WTC11 (cell line): ENCODE measurements at regions not wholly inside any gene's neighbourhood (a gene's known extent, or its start where the extent isn't known, plus 50 kb on each side); places are given as distances from the start of the nearest gene placed in this dataset.
A peak's percentile ranks its signal among the peaks of the same experiment; 100 is the strongest.

ENCODE experiments used
- ATAC-seq: fragments of 200-7000 bp; cut with Tn5 transposase; 2 replicates; pipeline ENCODE4 v1.10.0; 2021; ENCODE audit warnings: mild to moderate bottlenecking, moderate library complexity
- CTCF ChIA-PET: fragments of 300-600 bp; sonication (Branson Sonifier 250); formaldehyde crosslinking; loops from one replicate; lab custom pipeline; 2021; ENCODE audit warnings: antibody characterized with exemption; lab: Charles Lee
- POLR2A ChIA-PET: fragments of 350-600 bp; sonication (Branson Sonifier 250); formaldehyde crosslinking; loops from one replicate; lab custom pipeline; 2021; ENCODE audit warnings: antibody characterized with exemption; lab: Charles Lee
- DNase-seq: peaks from one replicate; pipeline ENCODE4 v3.0.0; 2021; ENCODE audit warnings: low spot score
- H3K27ac Mint-ChIP-seq: 2 replicates; pipeline ENCODE4 v1.8.0; 2021; ENCODE audit warnings: mixed read lengths
- H3K27me3 Mint-ChIP-seq: 2 replicates; pipeline ENCODE4 v1.8.0; 2021; ENCODE audit warnings: low read depth, mild to moderate bottlenecking, moderate library complexity, mixed read lengths
- H3K36me3 Mint-ChIP-seq: 2 replicates; pipeline ENCODE4 v1.8.0; 2021; ENCODE audit warnings: mixed read lengths
- H3K4me1 Mint-ChIP-seq: 2 replicates; pipeline ENCODE4 v1.8.0; 2022; ENCODE audit warnings: mixed read lengths
- H3K4me3 Mint-ChIP-seq: 2 replicates; pipeline ENCODE4 v1.8.0; 2021; ENCODE audit warnings: mild to moderate bottlenecking, moderate library complexity, mixed read lengths
- H3K9me3 Mint-ChIP-seq: 2 replicates; pipeline ENCODE4 v1.8.0; 2021; ENCODE audit warnings: mixed read lengths
- AR ChIP-seq: fragments of 250-450 bp; sonication (Bioruptor Pico); IDR thresholded peaks from 2 replicates; pipeline ENCODE4 v1.9.0; 2021; ENCODE audit warnings: mild to moderate bottlenecking
- CREB1 ChIP-seq: sonication (generic); formaldehyde crosslinking; IDR thresholded peaks from 2 replicates; pipeline ENCODE4 v1.8.0; 2023; ENCODE audit warnings: mild to moderate bottlenecking, missing genetic modification reagents
- E2F1 ChIP-seq: sonication (generic); formaldehyde crosslinking; IDR thresholded peaks from 2 replicates; pipeline ENCODE4 v1.8.0; 2022; ENCODE audit warnings: mild to moderate bottlenecking, missing genetic modification reagents
- E2F4 ChIP-seq: sonication (generic); formaldehyde crosslinking; IDR thresholded peaks from 2 replicates; pipeline ENCODE4 v1.8.1; 2022; ENCODE audit warnings: low read depth, mild to moderate bottlenecking, moderate library complexity, missing genetic modification reagents, borderline replicate concordance
- ELF4 ChIP-seq: sonication (generic); formaldehyde crosslinking; IDR thresholded peaks from 2 replicates; pipeline ENCODE4 v1.8.1; 2022; ENCODE audit warnings: low read depth, mild to moderate bottlenecking, moderate library complexity, missing genetic modification reagents
- ETV6 ChIP-seq: sonication (generic); formaldehyde crosslinking; IDR thresholded peaks from 2 replicates; pipeline ENCODE4 v1.8.1; 2022; ENCODE audit warnings: mild to moderate bottlenecking, missing genetic modification reagents
- FOXK1 ChIP-seq: sonication (generic); formaldehyde crosslinking; IDR thresholded peaks from 2 replicates; pipeline ENCODE4 v1.8.0; 2022; ENCODE audit warnings: mild to moderate bottlenecking, moderate library complexity, missing genetic modification reagents
- FOXP1 ChIP-seq: sonication (generic); formaldehyde crosslinking; IDR thresholded peaks from 2 replicates; pipeline ENCODE4 v1.8.0; 2022; ENCODE audit warnings: missing genetic modification reagents, mild to moderate bottlenecking, moderate library complexity, borderline replicate concordance
- HMGA2 ChIP-seq: fragments of 250-450 bp; sonication (Bioruptor Pico); IDR thresholded peaks from 2 replicates; pipeline ENCODE4 v1.4.0; 2021; ENCODE audit warnings: mild to moderate bottlenecking, moderate library complexity
- JUN ChIP-seq: sonication (generic); formaldehyde crosslinking; IDR thresholded peaks from 2 replicates; pipeline ENCODE4 v1.8.0; 2023; ENCODE audit warnings: mild to moderate bottlenecking, missing genetic modification reagents
- NR3C1 ChIP-seq: sonication (generic); formaldehyde crosslinking; conservative IDR thresholded peaks from 2 replicates; pipeline ENCODE4 v1.8.1; 2023; ENCODE audit warnings: low read depth, mild to moderate bottlenecking, missing genetic modification reagents
- PREB ChIP-seq: sonication (generic); formaldehyde crosslinking; IDR thresholded peaks from 2 replicates; pipeline ENCODE4 v1.8.1; 2022; ENCODE audit warnings: mild to moderate bottlenecking, missing genetic modification reagents, moderate library complexity, borderline replicate concordance
- RELA ChIP-seq: sonication (generic); formaldehyde crosslinking; IDR thresholded peaks from 2 replicates; pipeline ENCODE4 v1.8.1; 2022; ENCODE audit warnings: missing genetic modification reagents, mild to moderate bottlenecking, borderline replicate concordance
- RORB ChIP-seq: fragments of 250-450 bp; sonication (Bioruptor Pico); IDR thresholded peaks from 2 replicates; pipeline ENCODE4 v1.9.0; 2021; ENCODE audit warnings: mild to moderate bottlenecking
- SMAD3 ChIP-seq: sonication (generic); formaldehyde crosslinking; IDR thresholded peaks from 2 replicates; pipeline ENCODE4 v1.8.0; 2022; ENCODE audit warnings: missing genetic modification reagents, mild to moderate bottlenecking, borderline replicate concordance
- ZNF423 ChIP-seq: fragments of 250-450 bp; sonication (Bioruptor Pico); IDR thresholded peaks from 2 replicates; pipeline ENCODE4 v2.1.2; 2022; ENCODE audit warnings: mild to moderate bottlenecking, moderate library complexity
- TF ChIP-seq, protein P1 (sequence below): sonication (generic); formaldehyde crosslinking; IDR thresholded peaks from 2 replicates; pipeline ENCODE4 v1.8.1; 2022; ENCODE audit warnings: mild to moderate bottlenecking, moderate library complexity, missing genetic modification reagents
- TF ChIP-seq, protein P2 (sequence below): sonication (generic); formaldehyde crosslinking; IDR thresholded peaks from 2 replicates; pipeline ENCODE4 v1.8.1; 2022; ENCODE audit warnings: missing genetic modification reagents, borderline replicate concordance

DNA sequence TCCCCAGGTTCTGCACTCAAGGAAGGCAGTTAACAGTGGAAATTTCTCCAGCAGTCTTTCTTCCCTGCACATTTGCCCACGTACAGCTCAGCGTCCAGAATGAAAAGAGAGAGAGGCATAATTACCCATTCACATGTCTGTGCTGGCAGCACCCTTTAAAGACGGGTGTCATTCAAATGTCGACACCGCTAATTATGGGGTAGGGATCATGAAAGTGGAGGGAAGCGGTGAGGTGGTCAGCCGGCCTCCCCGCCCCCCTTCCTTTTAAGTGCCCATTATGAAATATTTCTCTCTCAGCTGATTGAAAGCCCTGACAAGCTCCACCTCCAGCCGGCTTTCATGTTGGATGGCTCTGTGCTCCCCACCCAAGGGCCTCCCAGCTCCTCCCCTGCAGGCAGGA, 246.1 kb downstream of the BMP7 start:
- peaks cover 29% of the 10 kb centered on the region for H3K4me1 Mint-ChIP-seq
- DNase-seq = no peak
- H3K27me3 Mint-ChIP-seq = peaks cover 8% of the 10 kb centered on the region; the same call in 1 of the 2 replicates
- CTCF ChIA-PET = interaction anchor here (0.8 to 3.3 kb wide), 3 partner anchors 17 to 40 kb away, joined by 3 to 17 read pairs (median 4); no protein-coding TSS in a partner anchor
- no peaks in the 10 kb centered on the region for H3K36me3 Mint-ChIP-seq
- TF ChIP-seq E2F4 (CRISPR knock-in tag) (no peak), RELA (no peak), NR3C1 (CRISPR knock-in tag) (no peak), E2F1 (CRISPR knock-in tag) (no peak), HMGA2 (CRISPR knock-in tag) (no peak), AR (CRISPR knock-in tag) (no peak), FOXP1 (CRISPR knock-in tag) (no peak), FOXK1 (CRISPR knock-in tag) (no peak), PREB (CRISPR knock-in tag) (no peak), RORB (CRISPR knock-in tag) (no peak), ELF4 (no peak)
- no peak for ATAC-seq
- POLR2A ChIA-PET = no interaction called here
- peaks cover 12% of the 10 kb centered on the region for H3K9me3 Mint-ChIP-seq
- no peak overlapping the region for H3K27ac Mint-ChIP-seq
- H3K4me3 Mint-ChIP-seq = no peak overlapping the region

GRCh38 chr20:57022306-57022705, 244.1 kb downstream of the BMP7 start:
- peak; percentile 99 for ATAC-seq
- 0 out of 2 replicates have a peak, but pooled peaks have one; percentile 25 for TF ChIP-seq ETV6 (CRISPR knock-in tag)
- TF ChIP-seq CREB1 = no peak
- TF ChIP-seq, protein P1, sequence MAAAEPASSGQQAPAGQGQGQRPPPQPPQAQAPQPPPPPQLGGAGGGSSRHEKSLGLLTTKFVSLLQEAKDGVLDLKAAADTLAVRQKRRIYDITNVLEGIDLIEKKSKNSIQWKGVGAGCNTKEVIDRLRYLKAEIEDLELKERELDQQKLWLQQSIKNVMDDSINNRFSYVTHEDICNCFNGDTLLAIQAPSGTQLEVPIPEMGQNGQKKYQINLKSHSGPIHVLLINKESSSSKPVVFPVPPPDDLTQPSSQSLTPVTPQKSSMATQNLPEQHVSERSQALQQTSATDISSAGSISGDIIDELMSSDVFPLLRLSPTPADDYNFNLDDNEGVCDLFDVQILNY (CRISPR knock-in tag) = no peak
- 0 out of 2 replicates have a peak, but pooled peaks have one; percentile 18 for TF ChIP-seq ZNF423 (CRISPR knock-in tag)
- TF ChIP-seq JUN (CRISPR knock-in tag) = no peak
- no peak for TF ChIP-seq SMAD3 (CRISPR knock-in tag)
- TF ChIP-seq, protein P2, sequence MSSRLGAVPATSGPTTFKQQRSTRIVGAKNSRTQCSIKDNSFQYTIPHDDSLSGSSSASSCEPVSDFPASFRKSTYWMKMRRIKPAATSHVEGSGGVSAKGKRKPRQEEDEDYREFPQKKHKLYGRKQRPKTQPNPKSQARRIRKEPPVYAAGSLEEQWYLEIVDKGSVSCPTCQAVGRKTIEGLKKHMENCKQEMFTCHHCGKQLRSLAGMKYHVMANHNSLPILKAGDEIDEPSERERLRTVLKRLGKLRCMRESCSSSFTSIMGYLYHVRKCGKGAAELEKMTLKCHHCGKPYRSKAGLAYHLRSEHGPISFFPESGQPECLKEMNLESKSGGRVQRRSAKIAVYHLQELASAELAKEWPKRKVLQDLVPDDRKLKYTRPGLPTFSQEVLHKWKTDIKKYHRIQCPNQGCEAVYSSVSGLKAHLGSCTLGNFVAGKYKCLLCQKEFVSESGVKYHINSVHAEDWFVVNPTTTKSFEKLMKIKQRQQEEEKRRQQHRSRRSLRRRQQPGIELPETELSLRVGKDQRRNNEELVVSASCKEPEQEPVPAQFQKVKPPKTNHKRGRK (CRISPR knock-in tag) = no peak
- CTCF ChIA-PET = interaction anchor here (0.6 to 3.3 kb wide), 25 partner anchors 8 to 477 kb away, joined by 3 to 18 read pairs (median 5); no protein-coding TSS in a partner anchor

More at GRCh38 chr20:57022306-57022705, 244.1 kb downstream of the BMP7 start:
- Mint-ChIP-seq H3K4me3 (no peak overlapping the region), H3K27ac (no peak overlapping the region), H3K36me3 (no peaks in the 10 kb centered on the region), H3K27me3 (peaks cover 8% of the 10 kb centered on the region; the same call in 1 of the 2 replicates), H3K9me3 (peaks cover 12% of the 10 kb centered on the region), H3K4me1 (peaks cover 33% of the 10 kb centered on the region)
- POLR2A ChIA-PET = interaction anchor here (0.9 kb wide), 1 partner anchor 145 kb away, joined by 4 read pairs; no protein-coding TSS in a partner anchor
- peak; percentile 74 for DNase-seq
